SK-N-SH treated with all-trans-retinoic acid at 6 μM for 48 hours (cell line): ENCODE measurements at regions not wholly inside any gene's neighbourhood (a gene's known extent, or its start where the extent isn't known, plus 50 kb on each side); places are given as distances from the start of the nearest gene placed in this dataset.

Source experiments
- ATAC-seq: fragments of 200-7000 bp; cut with Tn5 transposase; 3 replicates; pipeline ENCODE4 v1.9.1; 2020; ENCODE audit warnings: mild to moderate bottlenecking, moderate library complexity
- ARNTL ChIP-seq: fragments of 450-650 bp; formaldehyde crosslinking; IDR thresholded peaks from 2 replicates; pipeline ENCODE4 v1.5.0; 2020; ENCODE audit warnings: low read depth, mild to moderate bottlenecking, moderate library complexity, borderline replicate concordance
- BACH2 ChIP-seq: fragments of 250-450 bp; sonication (Bioruptor Pico); IDR thresholded peaks from 2 replicates; pipeline ENCODE4 v1.9.0; 2021; ENCODE audit warnings: mild to moderate bottlenecking, borderline replicate concordance
- CREB5 ChIP-seq: fragments of 250-450 bp; sonication (Bioruptor Pico); IDR thresholded peaks from 2 replicates; pipeline ENCODE4 v1.5.1; 2020; ENCODE audit warnings: low read depth, mild to moderate bottlenecking, moderate library complexity
- CSDC2 ChIP-seq: fragments of 250-450 bp; sonication (Bioruptor Pico); IDR thresholded peaks from 2 replicates; pipeline ENCODE4 v1.5.0; 2020; ENCODE audit warnings: mild to moderate bottlenecking, moderate library complexity
- ESRRG ChIP-seq: fragments of 250-450 bp; sonication (Bioruptor Pico); IDR thresholded peaks from 2 replicates; pipeline ENCODE4 v1.6.1; 2021; ENCODE audit warnings: mild to moderate bottlenecking
- ISL1 ChIP-seq: fragments of 250-450 bp; sonication (Bioruptor Pico); IDR thresholded peaks from 2 replicates; pipeline ENCODE4 v2.1.2; 2022; ENCODE audit warnings: mild to moderate bottlenecking, moderate library complexity
- OSR1 ChIP-seq: fragments of 250-450 bp; sonication (Bioruptor Pico); IDR thresholded peaks from 2 replicates; pipeline ENCODE4 v1.8.0; 2022; ENCODE audit warnings: moderate library complexity, mild to moderate bottlenecking, inconsistent platforms
- POU6F1 ChIP-seq: fragments of 250-450 bp; sonication (Bioruptor Pico); IDR thresholded peaks from 2 replicates; pipeline ENCODE4 v1.8.0; 2021; ENCODE audit warnings: low read depth, mild to moderate bottlenecking, moderate library complexity, borderline replicate concordance
- PPARA ChIP-seq: fragments of 250-450 bp; sonication (Bioruptor Pico); IDR thresholded peaks from 2 replicates; pipeline ENCODE4 v1.5.0; 2020; ENCODE audit warnings: mild to moderate bottlenecking, borderline replicate concordance
- RARB ChIP-seq: fragments of 250-450 bp; sonication (Bioruptor Pico); IDR thresholded peaks from 2 replicates; pipeline ENCODE4 v1.8.0; 2021; ENCODE audit warnings: mild to moderate bottlenecking, moderate library complexity
- SNAI2 ChIP-seq: fragments of 250-450 bp; sonication (Bioruptor Pico); IDR thresholded peaks from 2 replicates; pipeline ENCODE4 v1.5.0; 2020; ENCODE audit warnings: mild to moderate bottlenecking, moderate library complexity
- TCF4 ChIP-seq: fragments of 250-450 bp; sonication (Bioruptor Pico); IDR thresholded peaks from 2 replicates; pipeline ENCODE4 v1.8.0; 2021; ENCODE audit warnings: mild to moderate bottlenecking, moderate library complexity, borderline replicate concordance
- TOX ChIP-seq: fragments of 250-450 bp; sonication (Bioruptor Pico); IDR thresholded peaks from 2 replicates; pipeline ENCODE4 v1.8.0; 2021; ENCODE audit warnings: mild to moderate bottlenecking, moderate library complexity, borderline replicate concordance
- ZC3H10 ChIP-seq: fragments of 250-450 bp; sonication (Bioruptor Pico); IDR thresholded peaks from 2 replicates; pipeline ENCODE4 v1.5.1; 2021; ENCODE audit warnings: mild to moderate bottlenecking, moderate library complexity
- ZFP3 ChIP-seq: fragments of 250-450 bp; sonication (Bioruptor Pico); IDR thresholded peaks from 2 replicates; pipeline ENCODE4 v1.5.0; 2020; ENCODE audit warnings: mild to moderate bottlenecking, moderate library complexity
- ZFP30 ChIP-seq: fragments of 450-650 bp; formaldehyde crosslinking; IDR thresholded peaks from 2 replicates; pipeline ENCODE4 v1.5.0; 2022; ENCODE audit warnings: mild to moderate bottlenecking, moderate library complexity
- ZNF70 ChIP-seq: fragments of 450-650 bp; formaldehyde crosslinking; IDR thresholded peaks from 2 replicates; pipeline ENCODE4 v1.5.0; 2020; ENCODE audit warnings: mild to moderate bottlenecking, moderate library complexity
- ZNF8 ChIP-seq: fragments of 450-650 bp; formaldehyde crosslinking; IDR thresholded peaks from 2 replicates; pipeline ENCODE4 v1.5.0; 2020; ENCODE audit warnings: mild to moderate bottlenecking, moderate library complexity
- TF ChIP-seq, protein P1 (sequence below): fragments of 250-450 bp; sonication (Bioruptor Pico); IDR thresholded peaks from 2 replicates; pipeline ENCODE4 v1.8.0; 2020; ENCODE audit warnings: mild to moderate bottlenecking, moderate library complexity, borderline replicate concordance
- TF ChIP-seq, protein P2 (sequence below): fragments of 250-450 bp; sonication (Bioruptor Pico); IDR thresholded peaks from 2 replicates; pipeline ENCODE4 v1.5.0; 2020; ENCODE audit warnings: mild to moderate bottlenecking, moderate library complexity
- TF ChIP-seq, protein P3 (sequence below): fragments of 250-450 bp; sonication (Bioruptor Pico); IDR thresholded peaks from 2 replicates; pipeline ENCODE4 v1.5.1; 2021; ENCODE audit warnings: mild to moderate bottlenecking, moderate library complexity

DNA sequence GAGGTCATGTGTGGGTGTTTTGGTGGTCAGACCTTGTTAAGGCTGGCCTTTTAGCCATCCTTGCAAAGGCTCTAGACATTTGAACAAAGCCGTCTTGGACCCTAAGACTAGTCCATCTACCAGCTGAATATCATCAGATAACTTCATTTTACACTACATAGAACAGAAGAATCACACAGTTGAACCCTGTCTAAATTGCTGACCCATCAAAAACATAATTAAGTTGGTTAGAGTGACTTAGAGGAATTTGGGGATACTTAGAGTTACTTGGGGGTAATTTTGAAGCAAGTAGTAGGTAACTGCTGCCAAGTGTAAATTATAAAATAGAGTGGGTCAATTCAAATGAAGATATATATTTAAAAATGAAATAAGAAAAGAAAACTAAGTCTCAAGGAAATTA, 102.9 kb upstream of the ADGRL4 start:
- no peak for ATAC-seq
- TF ChIP-seq, protein P1, sequence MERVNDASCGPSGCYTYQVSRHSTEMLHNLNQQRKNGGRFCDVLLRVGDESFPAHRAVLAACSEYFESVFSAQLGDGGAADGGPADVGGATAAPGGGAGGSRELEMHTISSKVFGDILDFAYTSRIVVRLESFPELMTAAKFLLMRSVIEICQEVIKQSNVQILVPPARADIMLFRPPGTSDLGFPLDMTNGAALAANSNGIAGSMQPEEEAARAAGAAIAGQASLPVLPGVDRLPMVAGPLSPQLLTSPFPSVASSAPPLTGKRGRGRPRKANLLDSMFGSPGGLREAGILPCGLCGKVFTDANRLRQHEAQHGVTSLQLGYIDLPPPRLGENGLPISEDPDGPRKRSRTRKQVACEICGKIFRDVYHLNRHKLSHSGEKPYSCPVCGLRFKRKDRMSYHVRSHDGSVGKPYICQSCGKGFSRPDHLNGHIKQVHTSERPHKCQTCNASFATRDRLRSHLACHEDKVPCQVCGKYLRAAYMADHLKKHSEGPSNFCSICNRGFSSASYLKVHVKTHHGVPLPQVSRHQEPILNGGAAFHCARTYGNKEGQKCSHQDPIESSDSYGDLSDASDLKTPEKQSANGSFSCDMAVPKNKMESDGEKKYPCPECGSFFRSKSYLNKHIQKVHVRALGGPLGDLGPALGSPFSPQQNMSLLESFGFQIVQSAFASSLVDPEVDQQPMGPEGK: no peak
- TF ChIP-seq ZFP3 (CRISPR knock-in tag) (no peak), RARB (CRISPR knock-in tag) (no peak), ISL1 (CRISPR knock-in tag) (no peak), ESRRG (CRISPR knock-in tag) (no peak), ZNF8 (CRISPR knock-in tag) (no peak)

DNA sequence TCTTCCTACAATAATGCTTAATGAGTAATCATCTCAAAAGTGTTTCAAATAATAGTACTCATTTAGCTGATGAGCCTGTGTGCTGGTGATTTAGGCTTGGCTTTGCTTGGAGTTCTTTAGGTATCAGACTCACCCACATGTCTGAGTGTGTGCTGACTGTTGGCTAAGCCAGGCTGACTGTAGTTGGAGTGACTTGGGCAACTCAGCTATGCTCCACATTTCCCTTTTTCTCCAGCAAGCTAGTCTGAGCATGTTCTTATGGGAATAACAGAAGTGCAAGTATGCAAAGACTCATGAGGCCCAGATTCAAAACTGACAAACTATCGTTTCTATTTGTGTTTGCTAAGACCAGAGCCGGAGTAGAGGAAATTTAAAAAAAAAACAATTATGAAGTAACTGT, 99.0 kb upstream of the ADGRL4 start:
- no peak for ATAC-seq
- TF ChIP-seq PPARA (CRISPR knock-in tag) (no peak), TCF4 (CRISPR knock-in tag) (no peak), ISL1 (CRISPR knock-in tag) (no peak), RARB (CRISPR knock-in tag) (no peak), SNAI2 (no peak), ZNF70 (CRISPR knock-in tag) (no peak), ZC3H10 (CRISPR knock-in tag) (no peak), ZFP30 (CRISPR knock-in tag) (no peak), ARNTL (CRISPR knock-in tag) (no peak), CSDC2 (CRISPR knock-in tag) (no peak), POU6F1 (no peak), ESRRG (CRISPR knock-in tag) (no peak), CREB5 (CRISPR knock-in tag) (no peak), BACH2 (CRISPR knock-in tag) (no peak), ZFP3 (CRISPR knock-in tag) (no peak), ZNF8 (CRISPR knock-in tag) (no peak)
- TF ChIP-seq, protein P1: no peak
- TF ChIP-seq, protein P2, sequence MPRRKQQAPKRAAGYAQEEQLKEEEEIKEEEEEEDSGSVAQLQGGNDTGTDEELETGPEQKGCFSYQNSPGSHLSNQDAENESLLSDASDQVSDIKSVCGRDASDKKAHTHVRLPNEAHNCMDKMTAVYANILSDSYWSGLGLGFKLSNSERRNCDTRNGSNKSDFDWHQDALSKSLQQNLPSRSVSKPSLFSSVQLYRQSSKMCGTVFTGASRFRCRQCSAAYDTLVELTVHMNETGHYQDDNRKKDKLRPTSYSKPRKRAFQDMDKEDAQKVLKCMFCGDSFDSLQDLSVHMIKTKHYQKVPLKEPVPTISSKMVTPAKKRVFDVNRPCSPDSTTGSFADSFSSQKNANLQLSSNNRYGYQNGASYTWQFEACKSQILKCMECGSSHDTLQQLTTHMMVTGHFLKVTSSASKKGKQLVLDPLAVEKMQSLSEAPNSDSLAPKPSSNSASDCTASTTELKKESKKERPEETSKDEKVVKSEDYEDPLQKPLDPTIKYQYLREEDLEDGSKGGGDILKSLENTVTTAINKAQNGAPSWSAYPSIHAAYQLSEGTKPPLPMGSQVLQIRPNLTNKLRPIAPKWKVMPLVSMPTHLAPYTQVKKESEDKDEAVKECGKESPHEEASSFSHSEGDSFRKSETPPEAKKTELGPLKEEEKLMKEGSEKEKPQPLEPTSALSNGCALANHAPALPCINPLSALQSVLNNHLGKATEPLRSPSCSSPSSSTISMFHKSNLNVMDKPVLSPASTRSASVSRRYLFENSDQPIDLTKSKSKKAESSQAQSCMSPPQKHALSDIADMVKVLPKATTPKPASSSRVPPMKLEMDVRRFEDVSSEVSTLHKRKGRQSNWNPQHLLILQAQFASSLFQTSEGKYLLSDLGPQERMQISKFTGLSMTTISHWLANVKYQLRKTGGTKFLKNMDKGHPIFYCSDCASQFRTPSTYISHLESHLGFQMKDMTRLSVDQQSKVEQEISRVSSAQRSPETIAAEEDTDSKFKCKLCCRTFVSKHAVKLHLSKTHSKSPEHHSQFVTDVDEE (CRISPR knock-in tag): no peak
- TF ChIP-seq, protein P3, sequence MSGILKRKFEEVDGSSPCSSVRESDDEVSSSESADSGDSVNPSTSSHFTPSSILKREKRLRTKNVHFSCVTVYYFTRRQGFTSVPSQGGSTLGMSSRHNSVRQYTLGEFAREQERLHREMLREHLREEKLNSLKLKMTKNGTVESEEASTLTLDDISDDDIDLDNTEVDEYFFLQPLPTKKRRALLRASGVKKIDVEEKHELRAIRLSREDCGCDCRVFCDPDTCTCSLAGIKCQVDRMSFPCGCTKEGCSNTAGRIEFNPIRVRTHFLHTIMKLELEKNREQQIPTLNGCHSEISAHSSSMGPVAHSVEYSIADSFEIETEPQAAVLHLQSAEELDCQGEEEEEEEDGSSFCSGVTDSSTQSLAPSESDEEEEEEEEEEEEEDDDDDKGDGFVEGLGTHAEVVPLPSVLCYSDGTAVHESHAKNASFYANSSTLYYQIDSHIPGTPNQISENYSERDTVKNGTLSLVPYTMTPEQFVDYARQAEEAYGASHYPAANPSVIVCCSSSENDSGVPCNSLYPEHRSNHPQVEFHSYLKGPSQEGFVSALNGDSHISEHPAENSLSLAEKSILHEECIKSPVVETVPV (CRISPR knock-in tag): no peak
- TF ChIP-seq, all 23 proteins: peak for 0

DNA sequence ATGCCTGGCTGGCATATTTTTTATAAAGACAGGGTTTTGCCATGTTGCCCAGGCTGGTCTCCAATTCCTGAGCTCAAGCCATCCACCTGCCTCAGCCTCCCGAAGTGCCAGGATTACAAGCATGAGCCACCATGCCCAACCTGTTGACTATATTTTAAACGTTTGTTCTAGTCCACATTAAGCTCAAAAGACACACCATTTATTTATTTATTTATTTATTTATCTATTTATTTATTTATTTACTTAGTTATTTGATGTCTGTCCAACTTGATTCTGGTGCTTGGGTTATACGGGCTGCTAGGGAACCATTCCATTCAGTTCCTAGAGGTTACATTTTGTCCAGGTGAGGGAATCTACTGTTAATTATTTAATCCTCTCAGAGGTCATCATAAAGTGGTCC, 98.1 kb upstream of the ADGRL4 start:
- ATAC-seq: no peak
- TF ChIP-seq POU6F1 (no peak), ZC3H10 (CRISPR knock-in tag) (no peak), ZFP3 (CRISPR knock-in tag) (no peak), ZFP30 (CRISPR knock-in tag) (no peak), ISL1 (CRISPR knock-in tag) (no peak), BACH2 (CRISPR knock-in tag) (no peak), TCF4 (CRISPR knock-in tag) (no peak), RARB (CRISPR knock-in tag) (no peak), CSDC2 (CRISPR knock-in tag) (no peak), PPARA (CRISPR knock-in tag) (no peak), TOX (no peak), OSR1 (CRISPR knock-in tag) (no peak), ARNTL (CRISPR knock-in tag) (no peak)
- TF ChIP-seq, protein P2 (CRISPR knock-in tag): no peak
